ENCODE measurements at regions not wholly inside any gene's neighbourhood (a gene's known extent, or its start where the extent isn't known, plus 50 kb on each side); places are given as distances from the start of the nearest gene placed in this dataset.
A peak's percentile ranks its signal among the peaks of the same experiment; 100 is the strongest.
"Not testable (repeated sequence)": the region's sequence is repeated elsewhere in the genome, so short reads cannot be mapped to it uniquely, and the experiment has no call there.

- Histone ChIP-seq H3K4me3 (no peak overlapping the region), H3K79me2 (ENCODE audit: insufficient read depth) (no peaks in the 10 kb centered on the region), H3K27ac (no peak overlapping the region), H3K36me3 (ENCODE audit: low read depth) (no peaks in the 10 kb centered on the region), H3K27me3 (replicated peaks; ENCODE audit: insufficient read depth) (no peaks in the 10 kb centered on the region), H3K9me2 (ENCODE audit: insufficient read depth) (no peaks in the 10 kb centered on the region), H3K4me2 (ENCODE audit: unreplicated experiment) (no peak overlapping the region), H3F3A (ENCODE audit: insufficient read depth) (no peaks in the 10 kb centered on the region), H3K4me1 (ENCODE audit: insufficient read depth) (no peaks in the 10 kb centered on the region), H3K9me3 (ENCODE audit: low read depth) (no peaks in the 10 kb centered on the region), H3K9ac (no peak overlapping the region), H4K20me1 (ENCODE audit: insufficient read depth) (no peaks in the 10 kb centered on the region), H2AFZ (no peak overlapping the region)
- in situ Hi-C loops (cut with MboI) = no loop called here
- no peak for DNase-seq
- WGBS, 2 experiments (ENCODE audit: low coverage in 1 of 2, low lambda C conversion rate in 2 of 2, missing lambda C conversion rate in 2 of 2) = 27 to 48% methylated on average over 3 of the region's 3 CpGs
- TF ChIP-seq EZH2phosphoT487 (IDR thresholded peaks at IDR 0.05; ENCODE audit: insufficient read depth, low read depth) (no peak), EZH2 (IDR thresholded peaks at IDR 0.05; ENCODE audit: insufficient read depth, poor library complexity, severe bottlenecking) (no peak)
These were observed 251.6 kb upstream of the FAM78B start for GRCh38 chr1:166418344-166418933.

GRCh38 chr1:166422586-166422985, 255.8 kb upstream of the FAM78B start:
- H3K27me3 ChIP-seq (replicated peaks; ENCODE audit: insufficient read depth); H3K4me3 ChIP-seq; H3K9ac ChIP-seq; H3K27ac ChIP-seq; H3K9me2 ChIP-seq (ENCODE audit: insufficient read depth); H2AFZ ChIP-seq; H3K4me2 ChIP-seq (ENCODE audit: unreplicated experiment); DNase-seq; H3F3A ChIP-seq (ENCODE audit: insufficient read depth); H4K20me1 ChIP-seq (ENCODE audit: insufficient read depth); H3K36me3 ChIP-seq (ENCODE audit: low read depth); H3K9me3 ChIP-seq (ENCODE audit: low read depth); H3K79me2 ChIP-seq (ENCODE audit: insufficient read depth); in situ Hi-C loops (cut with MboI); H3K4me1 ChIP-seq (ENCODE audit: insufficient read depth): not testable (repeated sequence)
- WGBS, 2 experiments (ENCODE audit: low coverage in 1 of 2, low lambda C conversion rate in 2 of 2, missing lambda C conversion rate in 2 of 2) = 10 to 17% methylated on average over 4 of the region's 4 CpGs

- in situ Hi-C loops (cut with MboI) = no loop called here
- no peak overlapping the region for H2AFZ ChIP-seq
- H4K20me1 ChIP-seq (ENCODE audit: insufficient read depth) = no peaks in the 10 kb centered on the region
- no peaks in the 10 kb centered on the region for H3K36me3 ChIP-seq (ENCODE audit: low read depth)
- H3K9ac ChIP-seq = no peak overlapping the region
- no peaks in the 10 kb centered on the region for H3K79me2 ChIP-seq (ENCODE audit: insufficient read depth)
- no peak for TF ChIP-seq EZH2phosphoT487 (IDR thresholded peaks at IDR 0.05; ENCODE audit: insufficient read depth, low read depth)
- no peak for TF ChIP-seq EZH2 (IDR thresholded peaks at IDR 0.05; ENCODE audit: insufficient read depth, poor library complexity, severe bottlenecking)
- no peaks in the 10 kb centered on the region for H3K9me2 ChIP-seq (ENCODE audit: insufficient read depth)
- no peaks in the 10 kb centered on the region for H3K4me1 ChIP-seq (ENCODE audit: insufficient read depth)
- no peaks in the 10 kb centered on the region for H3K27me3 ChIP-seq (replicated peaks; ENCODE audit: insufficient read depth)
- no peak overlapping the region for H3K27ac ChIP-seq
- H3F3A ChIP-seq (ENCODE audit: insufficient read depth) = no peaks in the 10 kb centered on the region
- H3K4me2 ChIP-seq (ENCODE audit: unreplicated experiment) = no peak overlapping the region
- H3K4me3 ChIP-seq = no peak overlapping the region
- no peak for DNase-seq
- H3K9me3 ChIP-seq (ENCODE audit: low read depth) = no peaks in the 10 kb centered on the region
- 15 to 23% methylated on average over 2 of the region's 2 CpGs for WGBS, 2 experiments (ENCODE audit: low coverage in 1 of 2, low lambda C conversion rate in 2 of 2, missing lambda C conversion rate in 2 of 2)
These were observed 265.9 kb upstream of the FAM78B start for GRCh38 chr1:166432655-166433054.

- H3K4me2 ChIP-seq (ENCODE audit: unreplicated experiment); H3K79me2 ChIP-seq (ENCODE audit: insufficient read depth); H2AFZ ChIP-seq; H3K9me3 ChIP-seq (ENCODE audit: low read depth); H3K9me2 ChIP-seq (ENCODE audit: insufficient read depth); H3K27me3 ChIP-seq (replicated peaks; ENCODE audit: insufficient read depth); H3K4me1 ChIP-seq (ENCODE audit: insufficient read depth); H3F3A ChIP-seq (ENCODE audit: insufficient read depth); H4K20me1 ChIP-seq (ENCODE audit: insufficient read depth); H3K36me3 ChIP-seq (ENCODE audit: low read depth); H3K4me3 ChIP-seq; in situ Hi-C loops (cut with MboI); H3K27ac ChIP-seq; H3K9ac ChIP-seq: not testable (repeated sequence)
- WGBS, 2 experiments (ENCODE audit: low coverage in 1 of 2, low lambda C conversion rate in 2 of 2, missing lambda C conversion rate in 2 of 2) = 8 to 17% methylated on average over 7 of the region's 7 CpGs
- peak; percentile 29 for DNase-seq
These were observed 266.9 kb upstream of the FAM78B start for GRCh38 chr1:166433404-166434304.

Data from GM23248 (cell line).